ENCODE measurements at regions not wholly inside any gene's neighbourhood (a gene's known extent, or its start where the extent isn't known, plus 50 kb on each side); places are given as distances from the start of the nearest gene placed in this dataset.

DNA sequence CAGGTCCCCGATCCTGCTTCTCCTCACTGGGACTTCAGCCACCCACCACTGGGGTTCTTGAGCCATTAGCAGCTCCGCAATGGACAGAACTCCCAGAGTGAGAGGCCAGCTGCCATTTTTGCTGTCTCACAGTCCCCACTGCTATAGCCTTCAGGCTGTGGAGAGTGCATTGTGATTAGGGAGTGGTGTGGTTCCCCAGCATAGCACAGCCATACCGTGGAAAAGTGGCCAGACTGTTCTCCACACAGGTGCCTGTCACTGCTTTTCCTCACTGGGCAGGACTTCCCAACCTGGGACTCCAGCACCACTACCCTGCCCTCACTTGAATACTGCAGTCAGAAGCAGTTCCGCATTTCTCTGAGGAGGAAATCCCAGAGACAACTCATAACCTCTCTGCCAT is 270.3 kb upstream of the DCBLD2 start:
- Mint-ChIP-seq H3K4me3 (no peak overlapping the region), H3K9me3 (peaks cover 4% of the 10 kb centered on the region), H3K27me3 (ENCODE audit: low read depth) (peaks cover 2% of the 10 kb centered on the region), H3K4me1 (ENCODE audit: low read depth) (no peaks in the 10 kb centered on the region), H3K36me3 (ENCODE audit: low read depth) (no peaks in the 10 kb centered on the region), H3K27ac (no peak overlapping the region)
- no peak for DNase-seq
- CTCF ChIA-PET, result interaction anchor here (1.1 to 1.2 kb wide), 2 partner anchors 112 to 174 kb away, joined by 3 to 5 read pairs; no protein-coding TSS in a partner anchor
- intact Hi-C loops (cut with micrococcal nuclease), result loop anchor here (5.0 kb wide), 1 partner anchor 569 kb away; no protein-coding TSS in a partner anchor

DNA sequence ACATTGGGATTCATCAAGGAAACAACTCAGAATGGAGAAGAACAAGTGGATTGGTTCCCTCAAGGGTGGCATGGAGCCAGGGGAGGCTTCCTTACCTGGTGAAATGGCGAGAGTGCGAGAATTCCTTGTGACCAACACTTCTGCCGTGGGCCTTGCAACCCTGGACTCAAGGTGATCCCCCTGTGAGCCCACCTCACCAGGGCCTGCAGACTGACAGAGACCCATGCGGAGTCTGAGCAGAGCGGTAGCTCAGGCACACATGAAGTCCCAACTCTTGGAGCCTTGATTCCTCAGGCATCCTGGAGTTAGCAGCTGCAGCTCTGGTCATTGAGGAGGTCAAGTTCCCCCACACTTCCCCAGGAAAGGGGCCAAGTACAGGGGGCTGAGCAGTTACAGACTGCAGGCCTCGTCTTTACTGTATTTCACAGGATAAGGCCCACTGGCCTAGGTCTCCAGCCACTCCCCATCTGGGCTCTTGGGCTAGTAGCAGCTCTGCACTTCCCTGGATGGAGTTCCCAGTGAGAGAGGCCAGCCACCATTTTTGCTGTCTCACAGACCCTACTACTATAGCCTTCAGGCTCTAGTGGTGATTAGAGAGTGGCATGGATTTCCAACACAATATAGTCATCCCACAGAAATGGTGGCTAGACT is 269.5 kb upstream of the DCBLD2 start:
- Mint-ChIP-seq H3K4me3 (no peak overlapping the region), H3K27me3 (ENCODE audit: low read depth) (peaks cover 2% of the 10 kb centered on the region), H3K9me3 (peaks cover 4% of the 10 kb centered on the region), H3K27ac (no peak overlapping the region), H3K36me3 (ENCODE audit: low read depth) (no peaks in the 10 kb centered on the region), H3K4me1 (ENCODE audit: low read depth) (no peaks in the 10 kb centered on the region)
- CTCF ChIA-PET, result interaction anchor here (1.1 kb wide), 1 partner anchor 173 kb away, joined by 3 read pairs; no protein-coding TSS in a partner anchor
- intact Hi-C loops (cut with micrococcal nuclease), result loop anchor here (5.0 kb wide), 1 partner anchor 569 kb away; no protein-coding TSS in a partner anchor
- DNase-seq, result no peak

DNA sequence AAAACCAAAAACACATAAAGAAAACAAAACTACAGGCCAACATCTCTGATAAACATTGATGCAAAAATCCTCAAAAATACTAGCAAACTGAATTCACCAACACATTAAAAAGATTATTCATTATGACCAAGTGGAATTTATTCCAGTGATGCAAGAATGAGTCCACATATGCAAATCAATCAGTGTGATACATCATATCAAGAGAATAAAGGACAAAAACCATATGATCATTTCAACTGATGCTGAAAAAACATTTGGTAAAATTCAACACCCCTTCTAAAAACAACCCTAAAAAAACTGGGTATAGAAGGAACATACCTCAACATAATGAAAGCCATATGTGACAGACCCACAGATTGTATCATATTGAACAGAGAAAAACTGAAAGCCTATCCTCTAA is 265.6 kb upstream of the DCBLD2 start:
- no peaks in the 10 kb centered on the region for H3K4me1 Mint-ChIP-seq (ENCODE audit: low read depth)
- peaks cover 4% of the 10 kb centered on the region for H3K9me3 Mint-ChIP-seq
- DNase-seq, result no peak
- H3K4me3 Mint-ChIP-seq, result no peak overlapping the region
- no peak overlapping the region for H3K27ac Mint-ChIP-seq
- intact Hi-C loops (cut with micrococcal nuclease), result no loop called here
- CTCF ChIA-PET, result no interaction called here
- no peaks in the 10 kb centered on the region for H3K36me3 Mint-ChIP-seq (ENCODE audit: low read depth)
- no peaks in the 10 kb centered on the region for H3K27me3 Mint-ChIP-seq (ENCODE audit: low read depth)

DNA sequence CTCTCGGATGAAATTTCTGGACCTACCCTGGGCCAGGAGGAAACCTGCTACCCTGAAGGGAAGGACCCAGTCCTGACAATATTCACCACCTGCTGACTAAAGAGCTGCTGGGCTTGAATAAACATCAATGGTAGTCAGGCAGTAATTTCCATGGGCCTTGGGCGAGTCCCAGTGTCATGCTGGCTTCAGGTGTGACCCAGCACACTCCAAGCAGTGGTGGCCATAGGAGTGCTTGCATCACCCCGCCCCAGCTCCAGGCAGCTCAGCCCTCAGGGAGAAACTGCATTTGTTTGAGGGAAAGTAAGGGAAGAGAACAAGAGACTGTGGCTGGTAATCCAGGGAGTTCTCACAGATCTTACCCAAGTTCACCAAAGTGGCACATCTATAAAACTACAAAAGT is 261.8 kb upstream of the DCBLD2 start:
- H3K27me3 Mint-ChIP-seq (ENCODE audit: low read depth), result no peaks in the 10 kb centered on the region
- H3K9me3 Mint-ChIP-seq, result no peaks in the 10 kb centered on the region
- H3K4me3 Mint-ChIP-seq, result no peak overlapping the region
- CTCF ChIA-PET, result no interaction called here
- intact Hi-C loops (cut with micrococcal nuclease), result no loop called here
- H3K27ac Mint-ChIP-seq, result no peak overlapping the region
- DNase-seq, result no peak
- no peaks in the 10 kb centered on the region for H3K4me1 Mint-ChIP-seq (ENCODE audit: low read depth)
- no peaks in the 10 kb centered on the region for H3K36me3 Mint-ChIP-seq (ENCODE audit: low read depth)

DNA sequence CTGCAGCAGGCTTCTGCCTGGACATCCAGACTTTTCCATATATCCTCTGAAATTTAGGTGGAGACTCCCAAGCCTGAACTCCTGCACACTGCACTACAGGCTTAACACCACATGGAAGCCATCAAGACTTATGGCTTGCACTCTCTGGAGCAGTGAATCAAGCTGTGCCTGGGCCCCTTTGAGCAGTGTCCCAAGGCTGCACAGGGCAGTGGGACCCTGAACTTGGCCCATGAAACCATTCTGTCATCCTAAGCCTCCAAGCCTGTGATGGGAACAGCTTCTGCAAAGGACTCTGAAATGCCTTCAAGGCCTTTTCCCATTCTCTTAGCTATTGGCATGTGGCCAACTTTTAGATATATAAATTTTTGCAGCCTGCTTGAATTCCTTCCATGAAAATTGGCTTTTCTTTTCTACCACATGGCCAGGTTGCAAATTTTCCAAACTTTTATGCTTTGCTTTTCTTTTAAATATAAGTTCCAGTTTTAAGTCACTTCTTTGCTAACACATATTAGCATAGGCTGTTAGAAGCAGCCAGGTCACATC is 257.8 kb upstream of the DCBLD2 start:
- intact Hi-C loops (cut with micrococcal nuclease), result no loop called here
- CTCF ChIA-PET, result no interaction called here

DNA sequence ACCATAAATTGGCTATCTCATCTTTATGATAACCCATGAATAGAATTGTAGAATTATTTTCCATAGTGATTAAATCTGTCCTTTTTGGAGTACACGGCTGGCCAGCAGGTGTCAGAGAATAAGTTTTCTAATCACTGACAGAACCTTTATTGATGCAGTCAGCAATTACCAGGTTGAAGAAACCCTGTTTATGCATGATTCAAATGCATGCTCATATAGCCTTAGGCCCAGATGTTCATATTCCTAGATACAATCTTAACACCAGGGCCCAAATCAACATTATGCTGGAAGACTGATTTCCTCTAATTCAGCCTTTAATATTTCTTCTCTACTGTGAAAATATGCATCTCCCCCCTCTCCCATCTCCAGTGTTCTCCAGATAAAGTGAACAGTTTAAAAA is 243.5 kb upstream of the DCBLD2 start:
- no peak overlapping the region for H3K4me3 Mint-ChIP-seq
- no peaks in the 10 kb centered on the region for H3K4me1 Mint-ChIP-seq (ENCODE audit: low read depth)
- no peaks in the 10 kb centered on the region for H3K9me3 Mint-ChIP-seq
- no peaks in the 10 kb centered on the region for H3K36me3 Mint-ChIP-seq (ENCODE audit: low read depth)
- intact Hi-C loops (cut with micrococcal nuclease), result no loop called here
- peaks cover 2% of the 10 kb centered on the region for H3K27me3 Mint-ChIP-seq (ENCODE audit: low read depth)
- DNase-seq, result no peak
- H3K27ac Mint-ChIP-seq, result no peak overlapping the region
- CTCF ChIA-PET, result no interaction called here

More for the DNA sequence above, 257.8 kb upstream of the DCBLD2 start:
- Mint-ChIP-seq H3K27ac (no peak overlapping the region), H3K9me3 (peaks cover 4% of the 10 kb centered on the region), H3K4me1 (ENCODE audit: low read depth) (no peaks in the 10 kb centered on the region), H3K4me3 (no peak overlapping the region), H3K36me3 (ENCODE audit: low read depth) (no peaks in the 10 kb centered on the region), H3K27me3 (ENCODE audit: low read depth) (no peaks in the 10 kb centered on the region)
- no peak for DNase-seq

DNA sequence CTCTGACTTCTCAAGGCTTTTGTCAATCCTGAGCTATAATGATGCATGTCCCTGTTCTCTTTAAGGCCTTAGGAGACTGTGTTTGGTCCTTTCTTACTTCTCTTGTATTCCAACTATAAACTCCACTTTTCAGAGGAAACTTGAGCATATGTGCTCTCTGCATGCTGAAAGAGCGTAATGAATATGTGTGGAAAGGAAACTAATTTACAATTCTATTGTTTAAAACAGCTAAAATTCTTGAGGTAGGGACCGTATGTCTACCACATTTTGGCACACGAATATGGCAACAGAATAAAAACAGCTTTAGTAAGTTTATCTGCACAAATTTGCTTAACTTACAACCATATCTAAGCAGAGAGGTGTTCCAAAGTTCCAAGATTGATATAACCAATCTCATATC is 242.0 kb upstream of the DCBLD2 start:
- no peaks in the 10 kb centered on the region for H3K36me3 Mint-ChIP-seq (ENCODE audit: low read depth)
- CTCF ChIA-PET, result no interaction called here
- peaks cover 2% of the 10 kb centered on the region for H3K27me3 Mint-ChIP-seq (ENCODE audit: low read depth)
- intact Hi-C loops (cut with micrococcal nuclease), result no loop called here
- no peak overlapping the region for H3K27ac Mint-ChIP-seq
- no peak overlapping the region for H3K4me3 Mint-ChIP-seq
- H3K9me3 Mint-ChIP-seq, result no peaks in the 10 kb centered on the region
- no peaks in the 10 kb centered on the region for H3K4me1 Mint-ChIP-seq (ENCODE audit: low read depth)
- no peak for DNase-seq

DNA sequence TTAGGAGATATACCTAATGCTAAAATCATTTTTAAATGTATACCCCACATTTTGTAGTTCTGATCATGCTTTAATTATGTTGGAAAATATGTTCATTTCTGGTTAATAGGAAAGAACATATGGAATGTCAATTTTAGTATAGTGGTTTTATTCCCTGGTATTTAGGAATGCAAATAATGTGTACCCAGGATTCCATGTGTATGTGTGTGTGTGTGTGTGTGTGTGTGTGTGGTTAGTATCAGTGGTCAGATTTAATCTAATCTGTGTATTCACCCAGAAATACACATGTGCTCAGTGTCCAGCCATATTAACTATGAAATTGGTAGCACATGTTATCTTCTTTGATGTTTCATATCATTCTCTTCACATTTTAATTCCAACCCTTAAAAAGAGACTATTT is 233.5 kb upstream of the DCBLD2 start:
- no peaks in the 10 kb centered on the region for H3K27me3 Mint-ChIP-seq (ENCODE audit: low read depth)
- H3K4me1 Mint-ChIP-seq (ENCODE audit: low read depth), result no peaks in the 10 kb centered on the region
- intact Hi-C loops (cut with micrococcal nuclease), result no loop called here
- H3K36me3 Mint-ChIP-seq (ENCODE audit: low read depth), result no peaks in the 10 kb centered on the region
- H3K4me3 Mint-ChIP-seq, result no peak overlapping the region
- no peak overlapping the region for H3K27ac Mint-ChIP-seq
- no peak for DNase-seq
- H3K9me3 Mint-ChIP-seq, result peaks cover 6% of the 10 kb centered on the region
- CTCF ChIA-PET, result no interaction called here

DNA sequence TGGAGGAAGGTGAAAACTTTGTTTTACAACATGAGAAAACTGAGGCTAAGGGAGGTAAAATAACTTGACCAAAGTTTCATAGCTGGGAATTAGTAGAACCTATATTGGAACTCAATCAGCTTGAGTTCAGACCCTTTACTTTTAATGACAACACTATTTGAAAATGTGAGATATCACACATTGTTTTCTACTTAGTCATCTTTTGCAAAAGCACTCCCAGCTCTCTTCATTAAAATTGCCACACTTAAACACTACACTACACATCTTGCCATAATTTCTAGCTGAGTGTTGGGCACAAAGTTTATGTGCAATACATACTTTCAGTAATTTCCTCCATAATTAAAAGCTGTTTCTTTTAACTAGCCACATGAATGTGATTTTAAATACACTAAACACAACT is 230.4 kb upstream of the DCBLD2 start:
- Mint-ChIP-seq H3K4me3 (no peak overlapping the region), H3K4me1 (ENCODE audit: low read depth) (no peaks in the 10 kb centered on the region), H3K9me3 (peaks cover 2% of the 10 kb centered on the region), H3K36me3 (ENCODE audit: low read depth) (no peaks in the 10 kb centered on the region), H3K27me3 (ENCODE audit: low read depth) (peaks cover 2% of the 10 kb centered on the region), H3K27ac (no peak overlapping the region)
- CTCF ChIA-PET, result no interaction called here
- intact Hi-C loops (cut with micrococcal nuclease), result no loop called here
- DNase-seq, result no peak

DNA sequence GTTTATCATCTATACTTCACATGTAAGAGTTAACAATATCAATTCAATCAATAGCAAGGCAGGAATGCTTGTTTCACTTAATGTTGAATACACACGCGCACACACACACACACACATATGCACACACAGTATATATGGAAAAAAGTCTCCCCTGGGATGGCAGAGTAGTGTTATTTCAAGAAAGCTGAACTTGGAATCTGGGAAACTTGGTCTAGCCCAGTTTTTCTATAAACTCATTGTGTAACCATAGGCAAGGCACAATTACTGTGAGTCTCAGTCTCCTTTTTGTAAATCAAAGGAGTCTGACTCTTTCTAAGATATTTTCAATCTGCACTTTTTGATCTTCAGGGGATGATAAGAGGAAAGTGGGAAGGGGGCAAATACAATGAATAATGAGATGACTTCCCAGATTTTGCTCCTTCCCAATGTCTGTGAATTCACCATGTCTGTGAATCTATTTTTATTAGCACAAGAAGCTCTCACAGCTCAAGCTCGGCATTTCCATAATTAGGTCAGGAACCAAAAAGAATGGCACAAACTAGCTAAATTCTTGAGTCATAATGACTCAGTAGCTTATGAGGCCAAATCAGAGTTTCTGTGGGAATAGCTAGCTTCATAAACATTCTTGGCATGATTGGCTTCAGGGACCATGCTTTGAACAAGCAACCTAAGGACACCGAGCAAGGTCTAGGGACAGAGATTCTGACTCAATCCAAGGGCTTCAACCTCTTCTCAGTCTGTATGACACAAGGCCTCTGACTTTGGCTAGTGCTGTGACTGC is 227.4 kb upstream of the DCBLD2 start:
- intact Hi-C loops (cut with micrococcal nuclease), result no loop called here
- peaks cover 2% of the 10 kb centered on the region for H3K9me3 Mint-ChIP-seq
- peaks cover 2% of the 10 kb centered on the region for H3K27me3 Mint-ChIP-seq (ENCODE audit: low read depth)
- H3K36me3 Mint-ChIP-seq (ENCODE audit: low read depth), result no peaks in the 10 kb centered on the region
- CTCF ChIA-PET, result no interaction called here
- H3K4me1 Mint-ChIP-seq (ENCODE audit: low read depth), result no peaks in the 10 kb centered on the region
- H3K4me3 Mint-ChIP-seq, result no peak overlapping the region
- no peak overlapping the region for H3K27ac Mint-ChIP-seq
- DNase-seq, result no peak

DNA sequence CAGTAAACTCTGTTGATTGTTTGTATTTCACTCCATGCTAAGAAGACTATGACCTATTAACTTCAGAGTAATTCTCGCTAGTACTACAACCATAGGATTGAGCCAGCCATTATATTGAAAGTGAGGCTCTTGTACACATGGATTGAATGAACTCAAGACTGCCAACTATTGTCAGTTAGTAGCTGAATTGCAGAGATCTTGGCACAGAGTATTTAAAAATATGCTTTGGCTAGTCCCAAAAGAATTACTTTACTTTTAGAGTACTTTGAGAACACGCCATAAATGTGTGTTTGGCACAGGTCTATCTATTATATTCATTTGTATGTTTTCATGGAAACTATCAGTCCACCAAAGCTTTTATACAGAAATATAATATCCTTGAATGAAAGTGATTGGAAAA is 226.7 kb upstream of the DCBLD2 start:
- H3K27ac Mint-ChIP-seq, result no peak overlapping the region
- DNase-seq, result no peak
- no peaks in the 10 kb centered on the region for H3K4me1 Mint-ChIP-seq (ENCODE audit: low read depth)
- no peak overlapping the region for H3K4me3 Mint-ChIP-seq
- H3K27me3 Mint-ChIP-seq (ENCODE audit: low read depth), result peaks cover 2% of the 10 kb centered on the region
- H3K36me3 Mint-ChIP-seq (ENCODE audit: low read depth), result no peaks in the 10 kb centered on the region
- peaks cover 2% of the 10 kb centered on the region for H3K9me3 Mint-ChIP-seq
- CTCF ChIA-PET, result no interaction called here
- intact Hi-C loops (cut with micrococcal nuclease), result no loop called here

DNA sequence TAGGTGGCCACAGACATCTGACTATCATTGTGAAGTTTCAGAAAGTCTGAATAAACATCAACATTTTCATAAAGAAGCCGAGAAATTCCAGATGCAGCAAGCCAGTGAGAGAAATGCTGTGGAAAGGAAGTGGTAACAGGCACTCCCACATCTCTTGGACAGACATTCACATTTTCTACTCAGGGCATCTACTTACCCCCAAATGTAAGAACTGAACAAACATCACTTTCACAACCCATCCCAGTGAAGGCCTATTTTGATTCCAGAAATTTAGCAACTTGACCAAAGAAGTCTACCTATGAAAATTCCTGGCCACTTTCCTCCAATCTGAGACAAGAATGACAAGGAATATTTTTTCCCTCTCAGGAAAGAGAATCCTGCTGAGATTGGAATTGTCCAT is 224.8 kb upstream of the DCBLD2 start:
- no peak overlapping the region for H3K27ac Mint-ChIP-seq
- intact Hi-C loops (cut with micrococcal nuclease), result no loop called here
- H3K9me3 Mint-ChIP-seq, result peaks cover 2% of the 10 kb centered on the region
- H3K36me3 Mint-ChIP-seq (ENCODE audit: low read depth), result no peaks in the 10 kb centered on the region
- CTCF ChIA-PET, result no interaction called here
- H3K27me3 Mint-ChIP-seq (ENCODE audit: low read depth), result peaks cover 2% of the 10 kb centered on the region
- H3K4me3 Mint-ChIP-seq, result no peak overlapping the region
- no peaks in the 10 kb centered on the region for H3K4me1 Mint-ChIP-seq (ENCODE audit: low read depth)
- DNase-seq, result no peak

DNA sequence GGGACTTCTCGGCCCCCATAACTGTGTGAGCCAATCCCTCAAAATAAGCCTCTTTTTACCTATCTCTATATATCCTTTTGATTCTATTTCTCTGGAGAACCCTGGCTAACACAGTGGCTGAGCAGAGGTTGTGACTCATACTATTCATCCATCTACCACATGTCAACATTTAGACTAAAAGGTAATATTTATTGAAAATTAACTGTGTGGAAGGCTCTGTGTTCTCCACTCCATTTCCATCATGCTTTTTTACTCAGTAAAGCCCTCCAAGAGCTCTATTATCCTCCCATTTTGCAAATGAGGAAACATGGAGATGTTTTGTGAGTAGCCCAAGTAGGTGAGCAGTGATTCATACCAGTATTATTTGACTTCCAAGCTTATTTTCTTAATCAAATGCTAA is 217.9 kb upstream of the DCBLD2 start:
- Mint-ChIP-seq H3K4me3 (no peak overlapping the region), H3K27me3 (ENCODE audit: low read depth) (peaks cover 5% of the 10 kb centered on the region), H3K4me1 (ENCODE audit: low read depth) (no peaks in the 10 kb centered on the region), H3K36me3 (ENCODE audit: low read depth) (no peaks in the 10 kb centered on the region), H3K27ac (no peak overlapping the region), H3K9me3 (no peaks in the 10 kb centered on the region)
- intact Hi-C loops (cut with micrococcal nuclease), result no loop called here
- no peak for DNase-seq
- CTCF ChIA-PET, result no interaction called here
